Panc1 (cell line): ENCODE measurements at regions not wholly inside any gene's neighbourhood (a gene's known extent, or its start where the extent isn't known, plus 50 kb on each side); places are given as distances from the start of the nearest gene placed in this dataset.
"Not testable (repeated sequence)": the region's sequence is repeated elsewhere in the genome, so short reads cannot be mapped to it uniquely, and the experiment has no call there.

Experiments used
- ATAC-seq: fragments of 200-7000 bp; cut with Tn5 transposase; 2 replicates; pipeline ENCODE4 v1.9.1; 2020; ENCODE audit warnings: mild to moderate bottlenecking, moderate library complexity
- BruUV-seq: library from RNA; stranded (reverse); fragments of 400-500 nt; replicated peaks from 2 replicates; lab custom pipeline; 2021; lab: Mats Ljungman, UMichigan
- CTCF ChIA-PET: fragments of 300-600 bp; sonication (Branson Sonifier 250); formaldehyde crosslinking; loops from one replicate; lab custom pipeline; 2022; ENCODE audit warnings: antibody characterized with exemption; lab: Charles Lee
- POLR2A ChIA-PET: fragments of 300-600 bp; sonication (Branson Sonifier 250); formaldehyde crosslinking; loops from one replicate; lab custom pipeline; 2022; ENCODE audit warnings: antibody characterized with exemption; lab: Charles Lee
- DNase-seq: peaks from one replicate; pipeline ENCODE4 v3.0.0-alpha.2; 2010; ENCODE audit warnings: low read depth, low spot score
- H3K27ac ChIP-seq: 2 replicates; pipeline ENCODE4 v1.5.1; 2011; ENCODE audit warnings: mild to moderate bottlenecking, low read length, inconsistent platforms
- H3K27me3 ChIP-seq: fragments of 200-500 bp; sonication (Bioruptor generic); 2 replicates; pipeline ENCODE4 v1.6.0; 2014; ENCODE audit warnings: low read length, inconsistent platforms; ENCODE audit not compliant: control insufficient read depth, insufficient read depth
- H3K36me3 ChIP-seq: fragments of 200-500 bp; sonication (Bioruptor generic); 2 replicates; pipeline ENCODE4 v1.5.1; 2014; ENCODE audit warnings: inconsistent platforms, mild to moderate bottlenecking, low read length, moderate library complexity; ENCODE audit not compliant: control insufficient read depth, insufficient read depth
- H3K4me1 ChIP-seq: 2 replicates; pipeline ENCODE4 v1.5.1; 2011; ENCODE audit warnings: inconsistent platforms, mild to moderate bottlenecking, low read length, moderate library complexity; ENCODE audit not compliant: control insufficient read depth, insufficient read depth
- H3K4me3 ChIP-seq, 2 experiments: 2 replicates each; pipeline ENCODE4 v1.5.1; 2011 to 2012; ENCODE audit warnings: low read depth in 2 of 2, low read length in 2 of 2, mild to moderate bottlenecking in 2 of 2, inconsistent platforms in 1 of 2, moderate library complexity in 1 of 2
- H3K9me3 ChIP-seq: fragments of 200-500 bp; sonication (Bioruptor generic); 2 replicates; pipeline ENCODE4 v1.5.1; 2014; ENCODE audit warnings: low read depth, mild to moderate bottlenecking, inconsistent platforms, low read length, moderate library complexity; ENCODE audit not compliant: control insufficient read depth, insufficient read depth
- CTCF ChIP-seq: fragments of 450-650 bp; IDR thresholded peaks from 2 replicates; pipeline ENCODE4 v1.5.1; 2017; ENCODE audit warnings: mild to moderate bottlenecking
- POLR2AphosphoS5 ChIP-seq: IDR thresholded peaks from 2 replicates; pipeline ENCODE4 v1.6.1; 2012; ENCODE audit warnings: mild to moderate bottlenecking, low read depth, low read length, moderate library complexity
- REST ChIP-seq, 2 experiments: IDR thresholded peaks; 2 replicates each; pipeline ENCODE4 v1.6.1; 2011 to 2012; ENCODE audit warnings: low read depth in 2 of 2, control low read depth in 1 of 2, low read length in 1 of 2, mild to moderate bottlenecking in 1 of 2, moderate library complexity in 1 of 2; ENCODE audit not compliant: insufficient read depth in 1 of 2
- SIN3A ChIP-seq: IDR thresholded peaks from 2 replicates; pipeline ENCODE4 v1.6.1; 2012; ENCODE audit warnings: low read depth, mild to moderate bottlenecking, low read length, moderate library complexity, borderline replicate concordance; ENCODE audit not compliant: insufficient read depth
- TCF7L2 ChIP-seq: IDR thresholded peaks from 2 replicates; pipeline ENCODE4 v1.6.1; 2011; ENCODE audit warnings: mild to moderate bottlenecking, low read depth, low read length, inconsistent platforms
- in situ Hi-C: cut with HindIII; loops from 2 replicates; pipeline ENCODE4 v1.10.0; 2016; ENCODE audit warnings: low sequenced_read_pairs, low pct_unique_long_range_greater_than_20kb
- intact Hi-C: fragments of 100-400 bp; cut with micrococcal nuclease; formaldehyde crosslinking; loops from one replicate; pipeline ENCODE4 v1.10.0; 2022; ENCODE audit not compliant: unreplicated experiment

DNA sequence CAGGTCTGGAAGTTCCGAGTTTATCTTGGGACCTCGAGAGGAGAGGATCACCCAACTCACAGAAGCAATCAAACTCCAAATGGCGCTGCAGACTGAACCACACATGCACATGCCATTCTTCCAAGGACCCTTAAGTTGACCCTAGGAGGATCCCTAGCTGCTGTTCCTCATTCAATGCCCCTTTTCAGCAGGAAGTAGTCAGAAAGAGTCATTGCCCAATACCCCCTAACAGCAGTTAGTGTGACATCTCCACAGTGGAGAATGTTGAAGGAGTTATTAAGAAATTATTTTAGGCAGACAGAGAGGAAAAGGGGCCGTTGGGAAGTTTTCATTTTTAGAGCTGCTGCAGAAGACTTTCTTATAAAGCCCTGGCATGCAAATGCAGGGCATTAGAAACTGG is 229.9 kb upstream of the DAB2 start:
- CTCF ChIA-PET = no interaction called here
- POLR2A ChIA-PET = no interaction called here
- TF ChIP-seq CTCF = no peak
- TF ChIP-seq POLR2AphosphoS5 = no peak
- TF ChIP-seq REST (IDR thresholded peaks at IDR 0.05; ENCODE audit: insufficient read depth in 1 of 2, low read depth in 2 of 2, low read length in 1 of 2) = no peak
- no peak for TF ChIP-seq SIN3A
- no peak for TF ChIP-seq TCF7L2

DNA sequence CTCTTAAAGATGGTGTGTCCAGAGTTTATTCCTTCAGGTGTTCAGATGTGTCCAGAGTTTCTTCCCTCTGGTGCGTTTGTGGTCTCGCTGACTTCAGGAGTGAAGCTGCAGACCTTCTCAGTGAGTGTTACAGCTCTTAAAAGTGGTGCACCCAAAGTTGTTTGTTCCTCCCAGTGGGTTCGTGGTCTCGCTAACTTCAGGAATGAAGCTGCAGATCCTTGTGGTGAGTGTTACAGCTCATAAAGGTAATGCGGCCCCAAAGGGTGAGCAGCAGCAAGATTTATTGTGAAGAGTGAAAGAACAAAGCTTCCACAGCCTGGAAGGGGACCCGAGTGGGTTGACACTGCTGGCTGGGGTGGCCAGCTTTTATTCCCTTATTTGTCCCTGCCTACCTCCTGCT is 227.7 kb upstream of the DAB2 start:
- in situ Hi-C loops, H3K27ac ChIP-seq, CTCF ChIA-PET, H3K36me3 ChIP-seq, POLR2A ChIA-PET, ATAC-seq, H3K9me3 ChIP-seq, DNase-seq, intact Hi-C loops, BruUV-seq, H3K4me1 ChIP-seq, H3K27me3 ChIP-seq, H3K4me3 ChIP-seq: not testable (repeated sequence)

More for the DNA sequence above, 229.9 kb upstream of the DAB2 start:
- Histone ChIP-seq H3K9me3 (no peaks in the 10 kb centered on the region), H3K36me3 (no peaks in the 10 kb centered on the region), H3K27ac (no peak overlapping the region), H3K4me3 (no peak overlapping the region), H3K4me1 (no peaks in the 10 kb centered on the region), H3K27me3 (no peaks in the 10 kb centered on the region)
- intact Hi-C loops = no loop called here
- DNase-seq (no peak), ATAC-seq (no peak)
- in situ Hi-C loops = no loop called here
- BruUV-seq = no TSS peak

DNA sequence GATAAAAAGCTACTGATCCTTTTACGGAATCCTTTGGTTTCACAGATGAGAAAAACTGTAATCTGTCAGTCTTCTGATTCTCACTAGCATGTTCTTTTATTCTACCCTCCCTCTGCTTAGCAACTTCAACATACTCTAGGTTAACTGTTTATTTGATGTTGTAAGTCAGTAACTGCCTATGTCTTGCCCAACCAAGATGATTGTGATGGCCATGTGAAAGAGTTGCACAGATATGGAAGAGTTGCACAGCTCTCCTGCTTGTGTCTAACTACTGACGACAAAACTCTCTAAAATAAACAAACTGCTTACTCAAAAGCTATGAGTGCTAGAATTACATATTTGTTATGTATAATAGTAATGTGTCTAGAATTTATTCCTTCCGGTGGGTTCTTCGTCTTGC is 227.3 kb upstream of the DAB2 start:
- CTCF ChIA-PET = no interaction called here
- no peaks in the 10 kb centered on the region for H3K9me3 ChIP-seq
- no peak overlapping the region for H3K4me3 ChIP-seq
- TF ChIP-seq TCF7L2 = no peak
- no peak for TF ChIP-seq SIN3A
- no peak for TF ChIP-seq REST (IDR thresholded peaks at IDR 0.05; ENCODE audit: insufficient read depth in 1 of 2, low read depth in 2 of 2, low read length in 1 of 2)
- no peak for TF ChIP-seq CTCF
- no peak for TF ChIP-seq POLR2AphosphoS5
- H3K36me3 ChIP-seq = no peaks in the 10 kb centered on the region
- in situ Hi-C loops (no loop called here), intact Hi-C loops (no loop called here)
- BruUV-seq = no TSS peak
- no peaks in the 10 kb centered on the region for H3K4me1 ChIP-seq
- no peak overlapping the region for H3K27ac ChIP-seq
- H3K27me3 ChIP-seq = no peaks in the 10 kb centered on the region
- POLR2A ChIA-PET = no interaction called here
- no peak for DNase-seq
- no peak for ATAC-seq
